ENCODE measurements at regions not wholly inside any gene's neighbourhood (a gene's known extent, or its start where the extent isn't known, plus 50 kb on each side); places are given as distances from the start of the nearest gene placed in this dataset.

- H3K4me3 ChIP-seq = no peak overlapping the region
- no peak for DNase-seq
- no peak for TF ChIP-seq CTCF (IDR thresholded peaks at IDR 0.05)
- no peak for TF ChIP-seq POLR2A (IDR thresholded peaks at IDR 0.05)
- no peaks in the 10 kb centered on the region for H3K4me1 ChIP-seq (replicated peaks in 1 of 2)
- intact Hi-C loops (cut with DNase I) = no loop called here
- no peaks in the 10 kb centered on the region for H3K27me3 ChIP-seq
- H3K9me3 ChIP-seq (replicated peaks in 1 of 3) = no peaks in the 10 kb centered on the region
- no peak overlapping the region for H3K27ac ChIP-seq
- no peaks in the 10 kb centered on the region for H3K36me3 ChIP-seq (replicated peaks in 1 of 2)
Observed at GRCh38 chr9:119050281-119050680, 319.0 kb downstream of the BRINP1 start.

GRCh38 chr9:119052339-119053030 is 316.8 kb downstream of the BRINP1 start:
- Histone ChIP-seq H3K36me3 (replicated peaks in 1 of 2) (no peaks in the 10 kb centered on the region), H3K9me3 (replicated peaks in 1 of 3) (no peaks in the 10 kb centered on the region), H3K4me3 (no peak overlapping the region), H3K27ac (no peak overlapping the region), H3K27me3 (no peaks in the 10 kb centered on the region), H3K4me1 (replicated peaks in 1 of 2) (no peaks in the 10 kb centered on the region)
- intact Hi-C loops (cut with DNase I) = no loop called here
- TF ChIP-seq CTCF (IDR thresholded peaks at IDR 0.05) = no peak
- TF ChIP-seq POLR2A (IDR thresholded peaks at IDR 0.05) = no peak
- 61 to 71% (median 65%) methylated on average over 10 of the region's 10 CpGs for WGBS, 4 donors
- DNase-seq = no peak

- intact Hi-C loops (cut with DNase I) = no loop called here
- no peaks in the 10 kb centered on the region for H3K27me3 ChIP-seq
- H3K27ac ChIP-seq = no peak overlapping the region
- 81 to 93% (median 90%) methylated on average over 1 of the region's 1 CpG for WGBS, 4 donors
- DNase-seq = no peak
- H3K9me3 ChIP-seq (replicated peaks in 1 of 3) = no peaks in the 10 kb centered on the region
- no peaks in the 10 kb centered on the region for H3K36me3 ChIP-seq (replicated peaks in 1 of 2)
- no peak overlapping the region for H3K4me3 ChIP-seq
- TF ChIP-seq POLR2A (IDR thresholded peaks at IDR 0.05) = no peak
- no peak for TF ChIP-seq CTCF (IDR thresholded peaks at IDR 0.05)
- no peaks in the 10 kb centered on the region for H3K4me1 ChIP-seq (replicated peaks in 1 of 2)
Observed at GRCh38 chr9:119053070-119053469, 316.2 kb downstream of the BRINP1 start.

- TF ChIP-seq CTCF (IDR thresholded peaks at IDR 0.05) (no peak), POLR2A (IDR thresholded peaks at IDR 0.05) (no peak)
- 49 to 64% (median 61%) methylated on average over 2 of the region's 2 CpGs for WGBS, 4 donors
- H3K4me3 ChIP-seq = no peak overlapping the region
- no peaks in the 10 kb centered on the region for H3K4me1 ChIP-seq (replicated peaks in 1 of 2)
- H3K36me3 ChIP-seq (replicated peaks in 1 of 2) = no peaks in the 10 kb centered on the region
- no peak overlapping the region for H3K27ac ChIP-seq
- no peaks in the 10 kb centered on the region for H3K27me3 ChIP-seq
- intact Hi-C loops (cut with DNase I) = no loop called here
- H3K9me3 ChIP-seq (replicated peaks in 1 of 3) = no peaks in the 10 kb centered on the region
- no peak for DNase-seq
Observed at GRCh38 chr9:119060629-119061385, 308.4 kb downstream of the BRINP1 start.

All from adrenal gland (tissue), 9 donors.